Effector memory CD8-positive, alpha-beta T cell (primary cell): ENCODE measurements at regions not wholly inside any gene's neighbourhood (a gene's known extent, or its start where the extent isn't known, plus 50 kb on each side); places are given as distances from the start of the nearest gene placed in this dataset.

ENCODE experiments used
- ATAC-seq: fragments of 150-1000 bp; cut with Tn5 transposase; replicated peaks from 2 replicates; pipeline ENCODE4 v1.10.0; 2021; ENCODE audit warnings: mild to moderate bottlenecking, moderate library complexity
- DNase-seq, 3 experiments: peaks; one replicate each; pipeline ENCODE4 v3.0.0; 2021
- H3K27ac Mint-ChIP-seq, 2 donors: one replicate each; pipeline ENCODE4 v1.8.0; 2022; ENCODE audit warnings: mild to moderate bottlenecking in 2 of 2, mixed read lengths in 2 of 2, moderate library complexity in 2 of 2
- H3K27me3 Mint-ChIP-seq, 2 donors: one replicate each; pipeline ENCODE4 v1.8.0; 2022; ENCODE audit warnings: mixed read lengths in 2 of 2
- H3K36me3 Mint-ChIP-seq: one replicate; pipeline ENCODE4 v1.8.0; 2022; ENCODE audit warnings: mild to moderate bottlenecking, moderate library complexity, mixed read lengths; ENCODE audit not compliant: insufficient read depth
- H3K4me1 Mint-ChIP-seq, 2 donors: one replicate each; pipeline ENCODE4 v1.8.0; 2022; ENCODE audit warnings: low read depth in 2 of 2, mixed read lengths in 2 of 2
- H3K4me3 Mint-ChIP-seq, 2 donors: one replicate each; pipeline ENCODE4 v1.8.0; 2022; ENCODE audit warnings: mild to moderate bottlenecking in 2 of 2, mixed read lengths in 2 of 2, moderate library complexity in 2 of 2
- H3K9me3 Mint-ChIP-seq, 2 donors: one replicate each; pipeline ENCODE4 v1.8.0; 2022; ENCODE audit warnings: mixed read lengths in 2 of 2

GRCh38 chr20:24305371-24305770 lies 164.1 kb upstream of the SYNDIG1 start:
- Mint-ChIP-seq H3K4me1 (no peaks in the 10 kb centered on the region), H3K9me3 (no peaks in the 10 kb centered on the region), H3K4me3 (no peak overlapping the region), H3K36me3 (no peaks in the 10 kb centered on the region), H3K27me3 (peaks cover 33 to 37% of the 10 kb centered on the region in 2 donors), H3K27ac (no peak overlapping the region)
- DNase-seq (no peak), ATAC-seq (no peak)

GRCh38 chr20:24304291-24304690 lies 165.1 kb upstream of the SYNDIG1 start:
- no peaks in the 10 kb centered on the region for H3K9me3 Mint-ChIP-seq

GRCh38 chr20:24303393-24304170 lies 165.8 kb upstream of the SYNDIG1 start:
- H3K4me1 Mint-ChIP-seq: no peaks in the 10 kb centered on the region
- no peak overlapping the region for H3K4me3 Mint-ChIP-seq
- no peak overlapping the region for H3K27ac Mint-ChIP-seq
- H3K27me3 Mint-ChIP-seq: peaks cover 41 to 43% of the 10 kb centered on the region in 2 donors
- no peaks in the 10 kb centered on the region for H3K9me3 Mint-ChIP-seq
- no peaks in the 10 kb centered on the region for H3K36me3 Mint-ChIP-seq
- ATAC-seq (no peak), DNase-seq (no peak)

More at GRCh38 chr20:24304291-24304690, 165.1 kb upstream of the SYNDIG1 start:
- H3K27ac Mint-ChIP-seq: no peak overlapping the region
- H3K4me3 Mint-ChIP-seq: no peak overlapping the region
- H3K36me3 Mint-ChIP-seq: no peaks in the 10 kb centered on the region
- ATAC-seq (no peak), DNase-seq (no peak)
- H3K27me3 Mint-ChIP-seq: peaks cover 38 to 43% of the 10 kb centered on the region in 2 donors
- no peaks in the 10 kb centered on the region for H3K4me1 Mint-ChIP-seq

- Mint-ChIP-seq H3K9me3 (no peaks in the 10 kb centered on the region), H3K36me3 (no peaks in the 10 kb centered on the region), H3K27me3 (peaks cover 37 to 41% of the 10 kb centered on the region in 2 donors), H3K4me1 (no peaks in the 10 kb centered on the region), H3K4me3 (no peak overlapping the region), H3K27ac (no peak overlapping the region)
- ATAC-seq (no peak), DNase-seq (no peak)
These were observed 171.4 kb upstream of the SYNDIG1 start for GRCh38 chr20:24297993-24298392.

- Mint-ChIP-seq H3K4me1 (no peaks in the 10 kb centered on the region), H3K36me3 (no peaks in the 10 kb centered on the region), H3K27ac (no peak overlapping the region), H3K4me3 (no peak overlapping the region), H3K27me3 (peaks cover 27 to 31% of the 10 kb centered on the region in 2 donors), H3K9me3 (no peaks in the 10 kb centered on the region)
- DNase-seq: no peak
- ATAC-seq: no peak
These were observed 172.8 kb upstream of the SYNDIG1 start for GRCh38 chr20:24296477-24297261.

- Mint-ChIP-seq H3K27me3 (peaks cover 9 to 22% of the 10 kb centered on the region in 2 donors), H3K27ac (no peak overlapping the region), H3K36me3 (no peaks in the 10 kb centered on the region), H3K4me1 (peaks cover 3 to 9% of the 10 kb centered on the region in 2 donors), H3K9me3 (no peaks in the 10 kb centered on the region), H3K4me3 (no peak overlapping the region)
- DNase-seq (no peak), ATAC-seq (no peak)
These were observed 178.4 kb upstream of the SYNDIG1 start for GRCh38 chr20:24291014-24291413.

GRCh38 chr20:24289737-24290481 lies 179.5 kb upstream of the SYNDIG1 start:
- Mint-ChIP-seq H3K4me1 (peaks cover 3 to 9% of the 10 kb centered on the region in 2 donors), H3K9me3 (no peaks in the 10 kb centered on the region), H3K4me3 (peak overlapping the region in 1 of 2 donors; percentile 47), H3K27me3 (peaks cover 0 to 12% of the 10 kb centered on the region in 2 donors), H3K36me3 (no peaks in the 10 kb centered on the region), H3K27ac (peak overlapping the region in 1 of 2 donors; percentile 89)
- ATAC-seq: peak; percentile 29
- no peak for DNase-seq

GRCh38 chr20:24283186-24283585 lies 186.2 kb upstream of the SYNDIG1 start:
- Mint-ChIP-seq H3K4me1 (no peaks in the 10 kb centered on the region), H3K27me3 (peaks cover 13 to 26% of the 10 kb centered on the region in 2 donors), H3K27ac (no peak overlapping the region), H3K36me3 (no peaks in the 10 kb centered on the region), H3K9me3 (no peaks in the 10 kb centered on the region), H3K4me3 (no peak overlapping the region)
- ATAC-seq (no peak), DNase-seq (no peak)

GRCh38 chr20:24277196-24277595 lies 192.2 kb upstream of the SYNDIG1 start:
- no peaks in the 10 kb centered on the region for H3K36me3 Mint-ChIP-seq
- H3K27ac Mint-ChIP-seq: no peak overlapping the region
- no peaks in the 10 kb centered on the region for H3K4me1 Mint-ChIP-seq
- H3K9me3 Mint-ChIP-seq: peaks cover 5 to 14% of the 10 kb centered on the region in 2 donors
- no peak overlapping the region for H3K4me3 Mint-ChIP-seq
- DNase-seq: no peak
- no peak for ATAC-seq
- peaks cover 23 to 28% of the 10 kb centered on the region in 2 donors for H3K27me3 Mint-ChIP-seq

- no peak overlapping the region for H3K4me3 Mint-ChIP-seq
- H3K27ac Mint-ChIP-seq: no peak overlapping the region
- no peaks in the 10 kb centered on the region for H3K36me3 Mint-ChIP-seq
- H3K4me1 Mint-ChIP-seq: no peaks in the 10 kb centered on the region
- H3K9me3 Mint-ChIP-seq: peaks cover 5 to 14% of the 10 kb centered on the region in 2 donors
- H3K27me3 Mint-ChIP-seq: peaks cover 19 to 25% of the 10 kb centered on the region in 2 donors
- no peak for DNase-seq
- ATAC-seq: no peak
These were observed 193.3 kb upstream of the SYNDIG1 start for GRCh38 chr20:24275946-24276705.

- no peak overlapping the region for H3K27ac Mint-ChIP-seq
- ATAC-seq (no peak), DNase-seq (no peak)
- no peaks in the 10 kb centered on the region for H3K4me1 Mint-ChIP-seq
- H3K36me3 Mint-ChIP-seq: no peaks in the 10 kb centered on the region
- peaks cover 15 to 32% of the 10 kb centered on the region in 2 donors for H3K27me3 Mint-ChIP-seq
- H3K9me3 Mint-ChIP-seq: peaks cover 5 to 14% of the 10 kb centered on the region in 2 donors
- H3K4me3 Mint-ChIP-seq: no peak overlapping the region
These were observed 196.2 kb upstream of the SYNDIG1 start for GRCh38 chr20:24273251-24273650.

GRCh38 chr20:24261351-24261750 lies 208.1 kb upstream of the SYNDIG1 start:
- Mint-ChIP-seq H3K27me3 (peaks cover 34 to 54% of the 10 kb centered on the region in 2 donors), H3K36me3 (no peaks in the 10 kb centered on the region), H3K4me1 (no peaks in the 10 kb centered on the region), H3K27ac (no peak overlapping the region), H3K4me3 (no peak overlapping the region), H3K9me3 (no peaks in the 10 kb centered on the region)
- ATAC-seq (no peak), DNase-seq (no peak)

GRCh38 chr20:24257171-24257570 lies 212.3 kb upstream of the SYNDIG1 start:
- H3K9me3 Mint-ChIP-seq: no peaks in the 10 kb centered on the region
- H3K27ac Mint-ChIP-seq: no peak overlapping the region
- H3K4me1 Mint-ChIP-seq: no peaks in the 10 kb centered on the region
- no peak overlapping the region for H3K4me3 Mint-ChIP-seq
- peaks cover 11 to 16% of the 10 kb centered on the region in 2 donors for H3K27me3 Mint-ChIP-seq
- ATAC-seq (no peak), DNase-seq (no peak)
- no peaks in the 10 kb centered on the region for H3K36me3 Mint-ChIP-seq
